Activated CD8-positive, alpha-beta memory T cell treated with anti-CD3 and anti-CD28 coated beads for 36 hours (primary cell): ENCODE measurements at regions not wholly inside any gene's neighbourhood (a gene's known extent, or its start where the extent isn't known, plus 50 kb on each side); places are given as distances from the start of the nearest gene placed in this dataset.

ENCODE experiments used
- CTCF ChIA-PET: fragments of 350-600 bp; sonication (Branson Sonifier 250); formaldehyde crosslinking; loops from one replicate; lab custom pipeline; 2021; ENCODE audit warnings: antibody characterized with exemption; lab: Charles Lee
- POLR2A ChIA-PET: fragments of 350-600 bp; sonication (Branson Sonifier 250); formaldehyde crosslinking; loops from one replicate; lab custom pipeline; 2021; ENCODE audit warnings: antibody characterized with exemption; lab: Charles Lee

DNA sequence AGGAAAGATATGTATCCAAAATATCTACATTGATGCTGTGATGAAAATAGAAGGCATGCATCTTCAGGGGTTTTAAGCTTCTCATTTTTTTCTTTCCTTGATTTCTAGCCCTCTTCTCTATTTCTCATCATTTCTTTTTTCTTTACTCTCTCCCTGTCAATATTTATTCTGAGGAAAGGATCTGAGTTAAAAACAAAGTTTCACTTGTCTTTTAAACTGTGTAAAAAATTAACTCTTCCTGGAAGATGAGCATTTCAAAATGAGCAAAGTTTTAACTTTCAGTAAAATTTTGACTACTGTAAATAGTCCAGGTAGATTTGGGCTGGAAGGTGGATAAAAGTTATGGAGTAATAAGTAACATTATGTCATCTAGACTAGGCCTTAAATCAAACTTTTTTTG lies 500.2 kb upstream of the GBE1 start:
- ChIA-PET POLR2A (no interaction called here), CTCF (no interaction called here)

DNA sequence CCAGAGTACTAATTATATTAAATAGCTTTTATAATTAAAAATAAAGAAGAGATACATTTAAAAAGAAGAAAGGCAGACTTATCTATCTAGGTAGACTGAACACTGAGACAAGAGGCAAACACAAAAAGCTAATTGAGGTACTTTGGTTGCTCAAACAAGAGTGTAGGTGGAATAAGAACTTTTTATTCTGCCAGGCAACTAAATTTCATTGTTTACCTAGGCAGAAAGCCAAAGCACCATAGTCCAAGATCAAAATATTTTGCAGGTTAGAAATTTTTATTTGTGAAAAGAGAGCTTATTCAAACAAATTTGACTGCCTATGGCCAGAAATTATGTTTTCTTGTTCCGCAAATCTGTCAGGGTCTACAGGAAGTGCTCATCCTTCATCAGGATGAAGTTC lies 499.6 kb upstream of the GBE1 start:
- CTCF ChIA-PET, result no interaction called here
- POLR2A ChIA-PET, result no interaction called here

DNA sequence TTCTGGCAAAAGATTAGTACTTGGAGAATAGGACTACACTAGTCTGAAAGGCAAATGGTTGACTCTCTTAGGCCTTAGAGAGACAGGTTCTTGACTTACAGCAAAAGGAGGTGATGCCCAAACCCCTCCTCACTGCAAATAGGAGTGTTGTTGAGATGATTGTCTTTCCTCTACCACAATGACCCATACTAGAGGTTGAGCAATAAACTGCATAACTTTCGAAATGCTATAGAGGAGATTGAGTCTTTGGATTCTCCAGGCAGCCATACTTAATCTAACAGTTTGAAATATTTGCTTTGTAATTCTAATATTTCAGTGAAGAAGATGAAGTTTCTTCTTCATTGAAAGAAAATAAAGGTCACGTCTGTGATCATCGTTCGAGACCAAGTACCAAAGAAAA lies 498.5 kb upstream of the GBE1 start:
- ChIA-PET POLR2A (no interaction called here), CTCF (no interaction called here)

DNA sequence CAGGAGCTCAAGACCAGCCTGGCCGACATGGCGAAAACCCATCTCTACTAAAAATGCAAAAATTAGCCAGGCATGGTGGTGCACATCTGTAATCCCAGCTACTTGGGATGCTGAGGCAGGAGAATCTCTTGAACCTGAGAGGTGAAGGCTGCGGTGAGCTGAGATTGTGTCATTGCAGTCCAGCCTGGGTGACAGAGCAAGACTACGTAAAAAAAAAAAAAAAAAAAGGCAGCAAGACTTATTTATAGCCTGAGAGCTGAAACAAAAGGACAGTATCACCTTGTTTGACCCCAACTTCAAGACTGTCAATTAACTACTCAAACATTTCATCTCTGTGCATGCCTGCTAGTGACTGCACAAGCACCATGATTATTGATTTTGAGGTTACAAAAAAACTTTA lies 478.9 kb upstream of the GBE1 start:
- CTCF ChIA-PET, result no interaction called here
- POLR2A ChIA-PET, result no interaction called here

DNA sequence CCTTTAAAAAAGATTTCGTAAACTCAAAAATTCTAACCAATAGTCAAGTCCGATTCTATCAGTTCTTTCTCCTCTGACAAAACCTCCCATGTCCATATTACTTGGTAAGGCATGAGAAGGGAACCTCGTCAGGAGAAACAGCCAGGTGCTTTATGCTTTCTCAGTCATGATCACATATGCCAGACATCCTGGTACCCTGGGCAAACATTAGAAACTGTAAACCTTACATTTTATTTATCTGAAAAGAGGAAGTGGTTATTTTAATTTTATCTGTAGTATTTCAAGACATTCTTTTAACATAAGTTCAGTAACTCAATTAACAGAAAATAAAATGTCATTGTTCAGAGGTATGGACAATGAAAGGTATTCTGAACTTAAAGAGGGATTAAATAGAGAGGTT lies 474.8 kb upstream of the GBE1 start:
- CTCF ChIA-PET, result no interaction called here

DNA sequence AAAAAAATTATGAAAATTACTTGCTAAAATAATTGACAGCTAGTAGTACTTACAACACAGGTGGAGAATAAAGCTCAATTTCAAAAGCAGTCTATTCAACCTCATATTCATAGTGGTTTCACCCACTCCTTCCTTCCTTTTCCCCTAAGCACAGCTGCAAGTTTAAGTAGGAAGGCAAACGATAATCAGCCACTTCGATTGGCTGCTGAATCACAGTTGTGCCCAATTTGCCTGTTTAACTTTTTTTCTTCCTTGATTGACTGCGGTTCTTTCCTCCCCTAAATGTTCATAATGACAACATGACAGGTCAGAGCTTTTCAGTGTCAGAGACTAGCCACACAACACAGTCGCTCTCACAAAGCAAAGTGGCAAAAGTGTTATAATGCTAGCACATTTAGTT lies 468.0 kb upstream of the GBE1 start:
- ChIA-PET CTCF (no interaction called here), POLR2A (no interaction called here)

More for the DNA sequence above, 474.8 kb upstream of the GBE1 start:
- POLR2A ChIA-PET, result no interaction called here

DNA sequence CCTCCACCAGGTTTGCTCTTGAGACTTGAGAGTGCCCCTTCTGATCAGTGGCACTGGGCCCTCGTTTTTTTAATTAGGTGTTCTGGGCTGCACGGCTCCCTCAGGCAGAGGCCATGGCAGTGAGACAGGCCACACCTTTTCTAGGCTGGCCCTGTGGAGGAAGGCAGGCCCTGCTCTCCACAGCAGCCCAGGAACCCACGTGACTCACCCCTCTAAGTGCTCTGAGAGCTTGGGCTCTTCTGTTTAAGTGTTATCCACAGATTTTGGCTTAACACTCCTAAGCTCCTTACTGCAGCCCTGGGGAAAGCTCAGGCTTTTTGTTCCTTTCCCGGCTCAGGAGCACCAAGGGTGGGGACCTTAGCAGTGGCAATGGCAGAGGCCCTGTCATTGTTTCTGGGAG lies 463.2 kb upstream of the GBE1 start:
- POLR2A ChIA-PET, result no interaction called here
- CTCF ChIA-PET, result no interaction called here

DNA sequence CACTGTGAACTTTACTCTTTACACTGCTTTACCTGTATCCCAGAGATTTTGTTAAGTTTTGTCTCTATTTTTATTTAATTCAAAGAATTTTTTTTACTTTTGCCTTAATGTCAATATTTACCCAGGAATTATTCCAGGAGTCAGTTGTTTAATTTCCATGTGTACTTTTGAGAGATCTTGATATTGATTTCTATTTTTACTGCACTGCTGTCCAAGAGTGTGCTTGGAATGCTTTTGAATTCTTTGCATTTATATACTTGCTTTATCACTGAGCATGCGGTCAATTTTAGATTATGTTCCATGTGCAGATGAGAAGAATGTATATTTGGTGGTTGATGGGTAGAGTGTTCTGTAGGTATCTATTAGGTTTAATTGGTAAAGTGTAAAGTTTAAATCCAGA lies 461.0 kb upstream of the GBE1 start:
- ChIA-PET POLR2A (no interaction called here), CTCF (no interaction called here)

DNA sequence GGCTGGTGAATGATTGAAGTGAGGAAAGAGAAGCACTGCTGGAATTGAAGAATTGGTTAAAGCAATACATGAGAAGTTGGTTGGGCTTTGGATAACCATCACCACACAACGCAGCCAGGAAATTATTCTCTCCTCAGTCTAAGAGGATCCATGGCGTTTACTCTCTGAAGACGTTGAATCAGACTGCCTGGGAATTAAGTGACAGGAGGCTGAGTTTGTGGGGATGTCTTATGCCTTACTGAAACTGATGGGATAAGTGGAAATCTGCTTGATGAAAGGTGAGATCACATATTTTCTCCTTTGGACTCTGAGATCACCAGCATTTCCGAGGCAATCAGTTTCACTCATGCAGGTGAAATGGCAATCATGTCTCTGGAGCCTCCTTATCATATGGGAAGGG lies 456.1 kb upstream of the GBE1 start:
- CTCF ChIA-PET, result no interaction called here
- POLR2A ChIA-PET, result no interaction called here

DNA sequence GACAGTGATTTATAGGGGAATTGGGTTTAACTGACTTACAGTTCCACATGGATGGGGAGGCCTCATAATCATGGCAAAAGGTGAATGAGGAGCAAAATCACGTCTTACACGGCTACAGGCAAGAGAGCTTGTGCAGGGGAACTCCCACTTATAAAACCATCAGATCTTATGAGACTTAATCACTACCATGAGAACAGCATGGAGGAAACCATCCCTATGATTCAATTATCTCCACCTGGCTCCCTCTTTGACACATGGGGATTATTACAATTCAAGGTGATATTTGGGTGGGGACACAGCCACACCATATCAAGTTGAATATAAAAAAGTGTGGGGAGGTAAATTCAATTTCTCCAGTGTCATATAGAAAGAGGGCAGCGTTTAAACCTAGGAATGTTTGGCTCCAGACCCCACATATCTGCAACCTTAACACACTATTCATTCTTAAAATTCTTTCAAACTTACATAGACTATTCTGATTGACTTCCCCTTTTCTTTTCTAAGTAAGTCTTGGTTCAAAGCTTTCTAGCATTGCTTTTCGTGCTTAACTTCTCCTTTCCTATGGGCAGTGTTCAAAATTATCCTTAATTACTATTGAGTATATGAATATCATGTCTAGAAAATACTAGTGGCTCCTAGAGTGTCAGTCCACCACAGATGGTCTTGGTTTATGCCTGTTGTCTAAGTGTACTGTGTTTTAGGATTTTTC lies 446.7 kb upstream of the GBE1 start:
- ChIA-PET POLR2A (no interaction called here), CTCF (interaction anchor here (0.8 kb wide), 1 partner anchor 22 kb away, joined by 3 read pairs; no protein-coding TSS in a partner anchor)

DNA sequence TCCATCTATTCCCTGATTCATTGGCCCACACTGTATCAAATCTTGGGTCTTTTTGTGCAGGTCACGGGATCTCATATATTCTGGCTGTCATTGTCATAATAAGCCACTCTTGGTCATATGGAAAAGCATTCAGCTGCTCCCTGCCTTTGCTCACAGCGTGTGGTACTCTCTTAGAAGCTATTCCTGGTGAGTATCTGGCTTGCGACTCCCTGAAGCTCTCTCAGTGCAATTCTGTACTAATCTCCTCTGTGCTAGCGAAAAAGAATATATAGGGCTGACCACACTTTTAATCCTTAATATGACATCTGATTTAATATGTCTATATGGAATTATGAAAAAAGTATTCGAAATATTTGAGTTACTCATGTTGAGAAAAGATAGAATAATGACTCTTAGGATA lies 440.8 kb upstream of the GBE1 start:
- POLR2A ChIA-PET, result no interaction called here
- CTCF ChIA-PET, result no interaction called here

DNA sequence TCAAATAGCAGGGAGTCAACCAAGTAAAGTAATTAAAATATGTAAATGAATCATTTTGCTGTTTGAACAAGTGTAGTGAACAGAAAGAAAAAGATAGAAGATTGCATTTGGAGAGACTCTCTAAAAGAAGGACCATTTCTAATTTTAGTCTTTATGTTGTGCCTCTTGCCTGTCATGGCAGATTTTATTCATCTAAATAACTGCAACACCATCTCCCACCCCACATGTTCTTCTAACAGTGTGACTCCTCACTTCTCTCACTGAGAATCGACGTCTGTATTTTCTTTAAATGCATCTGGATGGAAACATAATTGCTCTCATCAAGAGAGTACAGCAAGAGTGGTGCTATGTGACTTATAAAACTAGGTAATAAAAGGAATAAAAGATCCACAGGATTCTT lies 439.9 kb upstream of the GBE1 start:
- ChIA-PET POLR2A (no interaction called here), CTCF (no interaction called here)

DNA sequence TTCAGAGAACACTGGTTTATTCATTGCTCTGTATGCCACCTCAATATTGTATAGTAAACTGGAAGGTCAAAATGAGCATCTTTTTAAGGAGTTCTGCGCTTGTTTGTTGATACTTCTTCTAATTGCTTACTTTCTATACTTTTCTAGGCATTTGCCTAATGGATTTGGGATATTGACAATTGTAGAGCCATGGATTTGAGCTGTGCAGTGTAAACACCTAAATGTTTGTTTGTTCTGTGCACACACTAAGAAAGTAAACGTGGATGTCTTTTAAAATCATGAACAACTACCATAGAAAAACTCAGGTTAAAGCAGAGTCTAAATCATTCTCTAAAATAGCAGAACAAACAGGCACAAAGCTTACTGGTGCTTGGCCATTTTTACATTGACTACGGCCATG lies 436.6 kb upstream of the GBE1 start:
- ChIA-PET CTCF (no interaction called here), POLR2A (no interaction called here)

DNA sequence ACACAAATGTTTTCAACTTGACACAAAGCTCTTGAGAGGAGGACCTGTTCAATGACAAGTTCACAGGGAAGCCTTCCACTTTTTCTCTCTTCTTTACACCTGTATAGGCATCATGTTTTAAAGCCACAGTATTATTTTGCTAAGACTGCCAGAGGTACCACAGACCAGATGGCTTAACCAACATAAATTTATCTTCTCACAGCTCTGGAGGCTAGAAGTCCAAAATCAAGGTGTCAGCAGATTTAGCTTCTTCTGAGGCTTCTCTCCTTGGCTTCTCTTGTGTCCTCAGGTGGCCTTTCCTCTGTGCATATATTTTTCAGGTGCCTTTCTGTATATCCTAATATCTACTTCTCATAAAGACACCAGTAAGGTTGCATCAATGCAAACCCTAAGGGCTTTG lies 435.2 kb upstream of the GBE1 start:
- ChIA-PET POLR2A (no interaction called here), CTCF (no interaction called here)

DNA sequence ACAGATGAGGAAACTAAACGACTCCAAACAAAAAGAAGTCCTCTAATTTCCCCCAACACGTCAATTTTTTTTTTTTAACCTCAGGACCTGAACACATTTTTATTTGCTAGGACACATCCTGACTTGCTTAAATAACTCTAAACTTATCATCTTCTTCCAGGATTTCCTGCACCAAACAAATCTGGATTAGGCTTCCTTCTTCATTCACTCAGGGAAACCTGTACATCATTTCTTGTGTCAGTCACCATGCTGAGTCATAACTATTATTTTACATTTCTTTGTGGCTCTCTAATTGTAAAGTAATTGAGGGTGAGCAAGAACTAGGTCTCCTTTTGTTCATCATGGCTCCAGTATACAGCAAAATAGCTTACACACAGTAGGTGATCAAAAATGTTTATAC lies 433.4 kb upstream of the GBE1 start:
- CTCF ChIA-PET, result no interaction called here
- POLR2A ChIA-PET, result no interaction called here

DNA sequence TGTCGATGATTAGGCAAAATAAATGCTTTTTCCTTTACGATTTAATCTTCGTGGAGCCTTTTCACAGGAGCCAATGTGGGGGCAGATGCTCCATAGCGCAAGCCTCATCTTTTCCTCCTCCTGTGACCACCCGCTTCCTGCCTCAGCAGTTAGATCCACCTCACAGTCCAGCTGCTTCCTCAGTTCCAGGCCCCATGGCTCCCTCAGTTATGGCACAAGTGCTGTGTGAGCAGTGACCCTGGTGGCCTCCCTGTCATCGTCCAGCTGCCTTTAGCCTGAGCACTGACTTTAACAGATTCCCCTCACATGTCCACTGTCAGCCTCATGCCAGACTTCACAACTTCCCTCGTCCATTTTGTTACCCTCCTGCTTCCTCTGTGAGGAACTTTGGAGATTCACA lies 424.6 kb upstream of the GBE1 start:
- ChIA-PET POLR2A (no interaction called here), CTCF (interaction anchor here (0.7 kb wide), 1 partner anchor 22 kb away, joined by 3 read pairs; no protein-coding TSS in a partner anchor)

DNA sequence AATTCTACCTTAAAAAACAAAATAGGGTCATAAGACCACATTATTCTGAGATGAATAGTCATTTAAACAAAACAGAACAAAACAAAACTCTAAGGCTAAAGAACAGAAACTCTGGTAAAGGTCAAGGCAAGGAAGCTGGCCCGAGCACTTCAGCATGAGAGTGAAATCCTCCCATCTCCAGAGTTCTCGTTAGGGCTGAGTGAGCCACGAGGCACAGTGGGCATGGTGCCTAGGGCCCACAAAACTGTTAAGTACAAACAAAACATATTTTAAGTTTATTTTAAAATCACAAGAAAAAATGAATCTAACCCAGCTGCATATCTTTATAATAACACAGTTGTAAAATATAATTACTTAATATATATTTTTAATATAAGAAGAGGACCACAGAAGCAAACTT lies 417.8 kb upstream of the GBE1 start:
- CTCF ChIA-PET, result no interaction called here
- POLR2A ChIA-PET, result no interaction called here

DNA sequence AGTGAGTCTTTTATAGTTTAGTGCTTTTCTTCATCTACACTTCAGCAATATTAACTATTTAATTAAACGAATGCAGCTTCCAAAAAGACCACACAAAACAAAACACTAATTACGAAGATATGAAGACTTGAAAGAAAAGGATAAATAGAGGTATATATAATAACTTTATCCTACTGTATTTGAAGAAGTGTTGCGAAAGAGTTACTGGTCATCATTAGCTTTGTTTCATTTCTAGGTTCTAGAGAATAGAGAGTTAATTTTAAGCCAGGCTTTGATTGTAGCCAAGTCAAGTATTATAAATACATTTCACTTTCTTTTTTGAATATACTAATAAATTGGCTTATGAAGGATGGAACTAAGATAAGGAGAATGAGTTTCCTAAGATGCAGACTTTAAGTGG lies 416.8 kb upstream of the GBE1 start:
- ChIA-PET CTCF (no interaction called here), POLR2A (no interaction called here)

DNA sequence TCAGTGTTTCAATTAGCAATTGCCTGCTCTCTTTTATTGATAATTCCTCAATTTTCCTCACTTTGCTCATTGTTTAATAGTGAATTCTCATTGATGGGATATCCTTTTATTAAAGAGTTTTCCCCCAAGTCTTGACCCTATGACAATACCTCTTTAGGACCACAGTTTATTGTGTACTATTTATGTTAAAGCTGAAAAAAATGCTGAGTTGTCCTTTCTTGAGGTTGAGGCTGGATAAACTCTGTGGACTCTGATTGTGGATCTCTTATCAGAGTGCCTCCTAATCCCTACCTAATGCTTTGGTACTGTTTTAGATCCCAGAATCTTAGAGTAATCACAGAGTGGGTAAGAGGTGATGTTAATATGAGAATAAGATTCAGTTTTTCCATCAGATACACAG lies 416.3 kb upstream of the GBE1 start:
- ChIA-PET CTCF (no interaction called here), POLR2A (no interaction called here)

DNA sequence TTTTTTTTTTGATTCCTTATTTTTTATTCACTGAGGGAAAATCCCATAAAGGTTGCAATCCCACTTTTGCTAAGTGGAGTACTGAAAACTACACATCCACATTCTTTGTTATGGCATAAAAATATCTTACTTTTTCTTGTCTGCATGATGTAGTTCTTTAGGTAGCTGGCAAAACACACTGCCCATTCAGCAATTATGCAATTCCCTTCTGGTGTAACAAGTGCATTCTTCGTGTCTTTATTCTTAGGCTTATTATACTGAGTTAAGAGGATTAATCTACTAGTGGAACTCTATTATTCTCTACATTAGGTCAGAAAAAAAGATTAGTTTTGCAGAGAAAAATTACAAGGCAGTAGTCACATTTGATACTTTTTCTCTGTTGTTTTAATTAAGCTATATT lies 403.8 kb upstream of the GBE1 start:
- ChIA-PET CTCF (no interaction called here), POLR2A (no interaction called here)

DNA sequence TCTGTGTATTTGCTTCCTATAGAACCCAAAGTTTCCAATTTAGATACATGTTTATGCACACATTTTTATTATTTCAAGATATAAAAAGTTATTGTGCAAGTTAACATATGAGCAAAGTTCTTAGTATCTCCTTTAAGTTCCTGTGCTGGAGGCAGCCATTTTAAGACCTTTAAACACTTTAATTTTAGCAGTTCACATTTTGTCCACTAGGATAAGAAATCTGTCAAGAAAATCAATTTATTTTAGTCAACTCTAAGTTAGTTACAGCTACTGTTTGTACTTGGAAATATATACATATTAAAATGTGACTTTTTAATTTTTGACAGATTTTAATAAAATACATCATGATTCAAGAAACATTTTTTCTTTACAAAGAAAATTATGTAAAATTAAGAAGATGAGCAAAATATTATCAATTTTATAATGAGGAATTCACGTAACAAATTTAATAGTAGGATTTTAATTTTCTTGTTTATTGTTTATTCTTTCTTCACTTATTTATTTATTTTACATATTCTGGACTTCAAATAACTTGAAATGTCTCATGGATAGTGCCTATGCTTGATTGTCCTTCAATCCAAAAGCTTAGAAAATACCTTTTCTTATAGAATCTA lies 402.6 kb upstream of the GBE1 start:
- POLR2A ChIA-PET, result no interaction called here
- CTCF ChIA-PET, result no interaction called here

DNA sequence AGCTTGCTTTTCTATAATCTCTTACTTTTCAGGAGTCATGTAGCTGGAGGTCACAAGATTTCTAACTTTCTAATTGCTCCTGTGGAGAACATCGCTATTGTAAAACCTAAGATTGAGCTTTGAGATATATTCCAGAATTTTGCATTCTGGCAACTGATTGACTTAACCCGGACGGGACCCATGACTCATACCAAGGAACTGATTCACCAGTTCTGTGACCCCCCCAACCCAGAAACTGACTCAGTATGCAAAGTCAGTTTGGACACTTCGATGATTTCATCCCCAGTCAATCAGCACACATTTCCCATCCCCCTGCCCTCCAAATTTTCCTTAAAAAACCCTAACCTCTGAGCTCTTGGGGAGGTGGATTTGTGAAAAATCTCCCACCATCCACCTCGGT lies 396.5 kb upstream of the GBE1 start:
- CTCF ChIA-PET, result no interaction called here
- POLR2A ChIA-PET, result no interaction called here
